Effector memory CD8-positive, alpha-beta T cell (primary cell): ENCODE measurements at regions not wholly inside any gene's neighbourhood (a gene's known extent, or its start where the extent isn't known, plus 50 kb on each side); places are given as distances from the start of the nearest gene placed in this dataset.

ENCODE experiments used
- ATAC-seq: fragments of 150-1000 bp; cut with Tn5 transposase; replicated peaks from 2 replicates; pipeline ENCODE4 v1.10.0; 2021; ENCODE audit warnings: mild to moderate bottlenecking, moderate library complexity
- DNase-seq, 3 experiments: peaks; one replicate each; pipeline ENCODE4 v3.0.0; 2021
- H3K27ac Mint-ChIP-seq, 2 donors: one replicate each; pipeline ENCODE4 v1.8.0; 2022; ENCODE audit warnings: mild to moderate bottlenecking in 2 of 2, mixed read lengths in 2 of 2, moderate library complexity in 2 of 2
- H3K27me3 Mint-ChIP-seq, 2 donors: one replicate each; pipeline ENCODE4 v1.8.0; 2022; ENCODE audit warnings: mixed read lengths in 2 of 2
- H3K36me3 Mint-ChIP-seq: one replicate; pipeline ENCODE4 v1.8.0; 2022; ENCODE audit warnings: mild to moderate bottlenecking, moderate library complexity, mixed read lengths; ENCODE audit not compliant: insufficient read depth
- H3K4me1 Mint-ChIP-seq, 2 donors: one replicate each; pipeline ENCODE4 v1.8.0; 2022; ENCODE audit warnings: low read depth in 2 of 2, mixed read lengths in 2 of 2
- H3K4me3 Mint-ChIP-seq, 2 donors: one replicate each; pipeline ENCODE4 v1.8.0; 2022; ENCODE audit warnings: mild to moderate bottlenecking in 2 of 2, mixed read lengths in 2 of 2, moderate library complexity in 2 of 2
- H3K9me3 Mint-ChIP-seq, 2 donors: one replicate each; pipeline ENCODE4 v1.8.0; 2022; ENCODE audit warnings: mixed read lengths in 2 of 2

DNA sequence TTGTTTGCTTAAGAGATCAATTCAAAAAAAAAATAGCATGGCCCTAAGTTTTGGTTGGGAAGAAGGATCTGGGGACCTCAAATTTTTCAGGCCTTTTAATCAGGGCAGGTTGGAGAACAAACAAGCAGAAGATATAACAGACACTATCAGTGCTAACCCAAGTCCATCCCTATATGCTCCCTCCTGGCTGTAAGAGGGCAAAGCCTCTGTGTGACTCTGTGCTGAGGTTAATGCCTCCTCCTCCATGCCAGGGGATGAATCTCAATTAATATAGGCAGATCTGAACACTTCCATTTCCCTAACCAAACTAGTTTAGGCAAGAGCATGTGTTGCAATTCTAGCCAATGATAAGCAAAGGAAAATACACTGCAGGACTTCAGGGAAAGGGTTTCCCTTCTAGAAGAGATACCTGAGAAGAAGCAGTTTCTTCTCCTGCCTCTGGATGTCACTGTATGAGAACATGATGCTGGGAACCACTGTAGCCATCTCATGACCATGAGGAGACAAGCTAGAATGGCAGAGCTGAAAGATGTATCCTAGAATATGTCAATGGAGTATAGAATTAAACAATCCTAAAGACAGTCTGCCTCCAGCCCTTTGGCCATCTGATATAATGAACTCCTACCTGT lies 76.0 kb downstream of the CHD9NB start:
- no peak overlapping the region for H3K4me3 Mint-ChIP-seq
- DNase-seq, result no peak
- no peak for ATAC-seq
- H3K27ac Mint-ChIP-seq, result no peak overlapping the region
- H3K36me3 Mint-ChIP-seq, result no peaks in the 10 kb centered on the region
- H3K9me3 Mint-ChIP-seq, result no peaks in the 10 kb centered on the region
- H3K27me3 Mint-ChIP-seq, result peaks cover 48 to 78% of the 10 kb centered on the region in 2 donors
- H3K4me1 Mint-ChIP-seq, result no peaks in the 10 kb centered on the region

DNA sequence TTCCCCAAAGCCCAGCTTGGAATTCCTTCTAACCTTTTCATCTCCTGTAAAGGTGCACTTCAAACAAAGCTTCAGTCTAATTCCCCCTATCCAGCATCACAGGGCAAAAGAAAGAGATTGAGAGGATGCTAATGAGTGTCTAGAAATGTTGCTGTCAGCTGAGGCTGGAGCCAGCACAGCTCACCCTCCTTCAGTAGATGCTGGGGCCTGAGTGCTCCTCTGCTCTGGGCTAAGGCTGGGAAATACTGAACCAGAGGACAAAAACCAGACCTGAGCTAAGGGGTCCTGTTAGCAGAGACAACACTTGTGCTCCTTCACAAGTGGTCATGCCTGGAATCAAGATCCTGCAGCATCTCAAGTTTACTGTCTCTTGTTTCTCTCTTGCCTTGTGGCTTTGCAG lies 85.0 kb downstream of the CHD9NB start:
- Mint-ChIP-seq H3K4me1 (no peaks in the 10 kb centered on the region), H3K4me3 (no peak overlapping the region), H3K27ac (no peak overlapping the region), H3K9me3 (no peaks in the 10 kb centered on the region), H3K36me3 (no peaks in the 10 kb centered on the region), H3K27me3 (peaks cover 16 to 26% of the 10 kb centered on the region in 2 donors)
- no peak for ATAC-seq
- no peak for DNase-seq

GRCh38 chr16:52964290-52964689 lies 88.4 kb downstream of the CHD9NB start:
- no peak for ATAC-seq
- Mint-ChIP-seq H3K4me3 (no peak overlapping the region), H3K9me3 (no peaks in the 10 kb centered on the region)

GRCh38 chr16:52963855-52964242 lies 88.8 kb downstream of the CHD9NB start:
- no peaks in the 10 kb centered on the region for H3K9me3 Mint-ChIP-seq
- ATAC-seq (no peak), DNase-seq (no peak)
- H3K36me3 Mint-ChIP-seq, result no peaks in the 10 kb centered on the region
- H3K27ac Mint-ChIP-seq, result no peak overlapping the region
- H3K4me1 Mint-ChIP-seq, result no peaks in the 10 kb centered on the region
- no peak overlapping the region for H3K4me3 Mint-ChIP-seq
- peaks cover 7 to 18% of the 10 kb centered on the region in 2 donors for H3K27me3 Mint-ChIP-seq

More at GRCh38 chr16:52964290-52964689, 88.4 kb downstream of the CHD9NB start:
- peaks cover 7 to 18% of the 10 kb centered on the region in 2 donors for H3K27me3 Mint-ChIP-seq
- H3K36me3 Mint-ChIP-seq, result no peaks in the 10 kb centered on the region
- H3K4me1 Mint-ChIP-seq, result no peaks in the 10 kb centered on the region
- no peak overlapping the region for H3K27ac Mint-ChIP-seq
- no peak for DNase-seq

DNA sequence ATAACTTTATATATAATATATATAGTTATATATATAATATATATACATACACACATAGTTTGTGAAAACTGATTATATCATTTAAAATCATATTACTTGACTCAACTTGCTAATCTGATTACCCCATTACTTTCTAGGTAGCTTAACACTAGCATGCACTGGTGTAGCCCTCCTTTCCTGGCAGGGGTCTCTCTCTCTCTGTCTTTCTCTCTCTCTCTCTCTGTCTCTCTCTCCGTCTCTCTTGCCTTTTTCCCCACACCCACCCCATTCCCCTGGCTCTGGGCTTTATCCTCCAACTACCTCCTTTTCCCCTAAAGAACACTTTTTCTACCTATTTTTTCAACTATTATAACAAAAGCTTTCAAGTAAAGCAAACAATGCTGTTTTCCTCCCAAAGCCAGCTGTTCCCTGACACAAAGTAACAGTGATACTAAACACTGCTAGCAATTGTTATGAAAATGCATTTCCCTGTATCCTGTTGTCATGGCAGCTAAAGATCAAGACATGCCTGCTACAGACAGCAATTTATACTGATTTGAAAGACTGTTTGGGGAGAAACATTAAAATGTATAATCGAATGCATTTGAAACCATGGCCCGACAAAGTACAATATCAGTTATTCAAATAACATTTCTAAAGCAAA lies 89.4 kb downstream of the CHD9NB start:
- Mint-ChIP-seq H3K27me3 (peaks cover 7 to 18% of the 10 kb centered on the region in 2 donors), H3K27ac (no peak overlapping the region), H3K9me3 (no peaks in the 10 kb centered on the region), H3K36me3 (no peaks in the 10 kb centered on the region), H3K4me3 (no peak overlapping the region), H3K4me1 (no peaks in the 10 kb centered on the region)
- ATAC-seq (no peak), DNase-seq (no peak)

DNA sequence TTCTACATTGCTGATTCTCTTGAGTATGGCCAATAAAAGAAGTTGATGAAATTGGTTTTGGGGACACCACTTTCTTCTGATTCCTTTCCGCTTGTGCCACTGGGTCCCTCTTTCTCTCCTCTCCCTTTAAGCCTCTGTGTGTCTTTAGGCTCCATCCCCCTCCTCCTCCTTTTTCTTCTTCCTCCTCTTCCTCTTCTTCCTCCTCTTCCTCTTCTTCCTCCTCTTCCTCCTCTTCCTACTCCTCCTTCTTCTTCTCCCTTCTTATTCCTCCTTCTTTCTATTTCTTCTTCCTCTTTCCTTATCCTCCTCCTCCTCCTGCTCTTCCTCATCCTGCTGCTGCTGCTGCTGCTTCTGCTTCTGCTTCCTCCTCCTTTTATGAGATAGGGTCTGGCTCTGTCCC lies 93.7 kb downstream of the CHD9NB start:
- Mint-ChIP-seq H3K4me1 (no peaks in the 10 kb centered on the region), H3K4me3 (no peak overlapping the region), H3K27ac (no peak overlapping the region), H3K27me3 (peaks cover 27 to 33% of the 10 kb centered on the region in 2 donors), H3K9me3 (no peaks in the 10 kb centered on the region), H3K36me3 (no peaks in the 10 kb centered on the region)
- ATAC-seq (no peak), DNase-seq (no peak)

- H3K27me3 Mint-ChIP-seq, result peaks cover 34 to 35% of the 10 kb centered on the region in 2 donors
Measured at GRCh38 chr16:52957199-52957598, 95.5 kb downstream of the CHD9NB start.

DNA sequence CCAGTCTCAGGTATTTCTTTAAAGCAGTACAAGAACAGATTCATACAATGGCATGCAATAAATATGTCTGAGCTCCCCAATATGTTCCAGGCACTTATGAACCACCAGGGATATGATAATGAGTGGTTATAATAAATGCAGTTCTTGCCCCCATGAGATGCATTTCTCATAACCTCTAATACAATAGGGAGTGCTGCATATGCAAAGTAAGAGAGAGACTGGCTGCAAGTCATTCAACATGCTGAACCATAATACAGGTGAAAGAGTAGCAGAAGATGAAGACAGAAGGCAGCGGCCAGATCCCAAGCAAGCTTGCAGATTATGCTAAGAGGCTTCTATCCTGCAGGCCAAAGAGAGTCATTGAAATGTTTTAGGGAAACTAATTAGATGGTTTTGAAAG lies 96.7 kb downstream of the CHD9NB start:
- DNase-seq (no peak), ATAC-seq (no peak)
- Mint-ChIP-seq H3K9me3 (no peaks in the 10 kb centered on the region), H3K27me3 (peaks cover 36% of the 10 kb centered on the region in 2 donors), H3K4me3 (no peak overlapping the region), H3K27ac (no peak overlapping the region), H3K36me3 (no peaks in the 10 kb centered on the region), H3K4me1 (no peaks in the 10 kb centered on the region)

More at GRCh38 chr16:52957199-52957598, 95.5 kb downstream of the CHD9NB start:
- no peak overlapping the region for H3K27ac Mint-ChIP-seq
- no peaks in the 10 kb centered on the region for H3K36me3 Mint-ChIP-seq
- H3K9me3 Mint-ChIP-seq, result no peaks in the 10 kb centered on the region
- H3K4me1 Mint-ChIP-seq, result no peaks in the 10 kb centered on the region
- ATAC-seq (no peak), DNase-seq (no peak)
- no peak overlapping the region for H3K4me3 Mint-ChIP-seq

DNA sequence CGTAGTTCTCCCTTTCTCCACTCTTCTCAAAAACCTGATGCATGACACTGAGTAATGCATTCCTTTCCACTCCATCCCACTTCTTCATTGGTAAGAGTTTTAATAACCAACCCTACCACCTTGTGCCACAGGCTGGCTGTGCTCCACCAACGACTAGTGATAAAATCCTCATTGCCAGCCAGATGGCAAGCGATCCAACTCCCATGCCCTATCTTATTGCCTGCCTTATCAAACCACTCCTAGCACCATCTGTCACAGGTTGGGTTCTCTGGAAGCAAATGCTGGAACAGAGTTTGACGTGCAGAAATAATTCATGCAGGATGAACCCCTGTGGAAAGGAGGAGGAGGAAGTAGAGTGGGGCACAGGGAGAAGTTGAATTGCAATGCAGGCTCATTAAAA lies 99.5 kb downstream of the CHD9NB start:
- H3K36me3 Mint-ChIP-seq, result no peaks in the 10 kb centered on the region

DNA sequence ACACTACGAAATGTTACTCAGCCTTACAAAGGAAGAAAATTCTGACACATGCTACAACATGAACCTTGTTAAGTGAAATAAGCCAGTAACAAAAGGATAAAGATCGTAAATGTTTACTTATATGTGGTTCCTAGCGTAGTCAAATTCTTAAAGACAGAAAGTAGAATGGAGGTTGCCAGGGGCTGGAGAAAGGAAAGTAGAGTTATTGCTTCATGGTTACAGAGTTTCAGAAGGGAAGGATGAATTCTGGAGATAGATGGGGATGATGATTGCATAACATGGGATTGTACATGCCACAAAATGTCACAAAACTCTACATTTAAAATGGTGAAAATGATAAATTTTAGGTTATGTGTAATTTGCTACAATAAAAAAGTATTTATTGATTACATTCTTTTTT lies 103.8 kb downstream of the CHD9NB start:
- H3K27ac Mint-ChIP-seq, result no peak overlapping the region
- DNase-seq, result no peak
- no peak for ATAC-seq

More for the DNA sequence above, 99.5 kb downstream of the CHD9NB start:
- no peak overlapping the region for H3K4me3 Mint-ChIP-seq
- ATAC-seq, result no peak
- H3K9me3 Mint-ChIP-seq, result no peaks in the 10 kb centered on the region
- no peak for DNase-seq
- H3K27ac Mint-ChIP-seq, result no peak overlapping the region
- H3K27me3 Mint-ChIP-seq, result peaks cover 51 to 59% of the 10 kb centered on the region in 2 donors
- H3K4me1 Mint-ChIP-seq, result no peaks in the 10 kb centered on the region

GRCh38 chr16:52932321-52932720 lies 120.4 kb downstream of the CHD9NB start:
- H3K27me3 Mint-ChIP-seq, result peaks cover 9 to 22% of the 10 kb centered on the region in 2 donors
- no peak overlapping the region for H3K4me3 Mint-ChIP-seq
- no peaks in the 10 kb centered on the region for H3K4me1 Mint-ChIP-seq
- H3K27ac Mint-ChIP-seq, result no peak overlapping the region
- DNase-seq (no peak), ATAC-seq (no peak)
- H3K36me3 Mint-ChIP-seq, result no peaks in the 10 kb centered on the region
- no peaks in the 10 kb centered on the region for H3K9me3 Mint-ChIP-seq

More for the DNA sequence above, 103.8 kb downstream of the CHD9NB start:
- peaks cover 32 to 38% of the 10 kb centered on the region in 2 donors for H3K27me3 Mint-ChIP-seq
- peaks cover under 1 to 2% of the 10 kb centered on the region in 2 donors for H3K9me3 Mint-ChIP-seq
- H3K36me3 Mint-ChIP-seq, result no peaks in the 10 kb centered on the region
- H3K4me3 Mint-ChIP-seq, result no peak overlapping the region
- H3K4me1 Mint-ChIP-seq, result no peaks in the 10 kb centered on the region

- Mint-ChIP-seq H3K4me1 (no peaks in the 10 kb centered on the region), H3K9me3 (no peaks in the 10 kb centered on the region), H3K4me3 (no peak overlapping the region), H3K27ac (no peak overlapping the region), H3K27me3 (peaks cover 3 to 16% of the 10 kb centered on the region in 2 donors), H3K36me3 (no peaks in the 10 kb centered on the region)
- no peak for DNase-seq
- no peak for ATAC-seq
Measured at GRCh38 chr16:52929478-52930400, 123.0 kb downstream of the CHD9NB start.

DNA sequence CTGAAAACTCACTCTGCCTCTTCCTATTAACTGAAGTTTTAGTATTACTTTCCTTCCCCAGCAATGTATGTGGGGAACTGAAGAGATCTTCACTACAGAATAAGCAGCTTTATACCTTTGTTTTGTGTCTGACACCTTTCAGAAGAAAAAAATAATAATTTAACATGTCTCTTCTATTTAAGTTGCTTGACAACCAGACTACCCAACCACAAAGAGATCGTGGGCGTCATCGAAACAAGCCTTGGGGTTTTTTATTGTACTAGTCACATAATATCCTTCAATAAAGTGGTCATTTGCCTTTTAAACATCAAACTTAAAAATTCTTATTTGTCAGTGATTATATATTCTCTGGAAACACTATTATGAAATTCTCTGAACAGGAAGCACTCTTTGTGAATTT lies 123.7 kb downstream of the CHD9NB start:
- H3K4me3 Mint-ChIP-seq, result no peak overlapping the region
- DNase-seq (no peak), ATAC-seq (no peak)
- H3K36me3 Mint-ChIP-seq, result no peaks in the 10 kb centered on the region
- peaks cover 7 to 22% of the 10 kb centered on the region in 2 donors for H3K27me3 Mint-ChIP-seq
- H3K4me1 Mint-ChIP-seq, result no peaks in the 10 kb centered on the region
- H3K9me3 Mint-ChIP-seq, result no peaks in the 10 kb centered on the region
- no peak overlapping the region for H3K27ac Mint-ChIP-seq
